ENCODE measurements at regions not wholly inside any gene's neighbourhood (a gene's known extent, or its start where the extent isn't known, plus 50 kb on each side); places are given as distances from the start of the nearest gene placed in this dataset.

- no peak for TF ChIP-seq MAX (IDR thresholded peaks at IDR 0.05)
- TF ChIP-seq TAF1 (IDR thresholded peaks at IDR 0.05; ENCODE audit: low read depth) = no peak
- TF ChIP-seq EP300 (IDR thresholded peaks at IDR 0.05; ENCODE audit: borderline replicate concordance) = no peak
- no peak for TF ChIP-seq CEBPB (IDR thresholded peaks at IDR 0.05)
- TF ChIP-seq ZBTB7A (IDR thresholded peaks at IDR 0.05; ENCODE audit: low read depth) = no peak
- no peak for TF ChIP-seq CREB1 (IDR thresholded peaks at IDR 0.05; ENCODE audit: low read depth)
- TF ChIP-seq, protein P1, sequence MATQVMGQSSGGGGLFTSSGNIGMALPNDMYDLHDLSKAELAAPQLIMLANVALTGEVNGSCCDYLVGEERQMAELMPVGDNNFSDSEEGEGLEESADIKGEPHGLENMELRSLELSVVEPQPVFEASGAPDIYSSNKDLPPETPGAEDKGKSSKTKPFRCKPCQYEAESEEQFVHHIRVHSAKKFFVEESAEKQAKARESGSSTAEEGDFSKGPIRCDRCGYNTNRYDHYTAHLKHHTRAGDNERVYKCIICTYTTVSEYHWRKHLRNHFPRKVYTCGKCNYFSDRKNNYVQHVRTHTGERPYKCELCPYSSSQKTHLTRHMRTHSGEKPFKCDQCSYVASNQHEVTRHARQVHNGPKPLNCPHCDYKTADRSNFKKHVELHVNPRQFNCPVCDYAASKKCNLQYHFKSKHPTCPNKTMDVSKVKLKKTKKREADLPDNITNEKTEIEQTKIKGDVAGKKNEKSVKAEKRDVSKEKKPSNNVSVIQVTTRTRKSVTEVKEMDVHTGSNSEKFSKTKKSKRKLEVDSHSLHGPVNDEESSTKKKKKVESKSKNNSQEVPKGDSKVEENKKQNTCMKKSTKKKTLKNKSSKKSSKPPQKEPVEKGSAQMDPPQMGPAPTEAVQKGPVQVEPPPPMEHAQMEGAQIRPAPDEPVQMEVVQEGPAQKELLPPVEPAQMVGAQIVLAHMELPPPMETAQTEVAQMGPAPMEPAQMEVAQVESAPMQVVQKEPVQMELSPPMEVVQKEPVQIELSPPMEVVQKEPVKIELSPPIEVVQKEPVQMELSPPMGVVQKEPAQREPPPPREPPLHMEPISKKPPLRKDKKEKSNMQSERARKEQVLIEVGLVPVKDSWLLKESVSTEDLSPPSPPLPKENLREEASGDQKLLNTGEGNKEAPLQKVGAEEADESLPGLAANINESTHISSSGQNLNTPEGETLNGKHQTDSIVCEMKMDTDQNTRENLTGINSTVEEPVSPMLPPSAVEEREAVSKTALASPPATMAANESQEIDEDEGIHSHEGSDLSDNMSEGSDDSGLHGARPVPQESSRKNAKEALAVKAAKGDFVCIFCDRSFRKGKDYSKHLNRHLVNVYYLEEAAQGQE (IDR thresholded peaks at IDR 0.05; ENCODE audit: low read depth) = no peak
- no peak for TF ChIP-seq YY1 (IDR thresholded peaks at IDR 0.05; ENCODE audit: low read depth)
Measured at GRCh38 chr13:74485757-74486156, 351.6 kb upstream of the KLF12 start.

Data from Ishikawa (cell line).